Transverse colon (tissue), 4 donors: ENCODE measurements at regions not wholly inside any gene's neighbourhood (a gene's known extent, or its start where the extent isn't known, plus 50 kb on each side); places are given as distances from the start of the nearest gene placed in this dataset.
"Not testable (repeated sequence)": the region's sequence is repeated elsewhere in the genome, so short reads cannot be mapped to it uniquely, and the experiment has no call there.

ENCODE experiments used
- DNase-seq: peaks from one replicate; pipeline ENCODE4 v3.0.0-alpha.2; 2019
- H3K27ac ChIP-seq, 4 donors: fragments of 200-600 bp; sonication (generic); 2 replicates each; pipeline ENCODE4 v1.5.1; 2016 to 2018; ENCODE audit warnings: inconsistent platforms in 4 of 4
- H3K27me3 ChIP-seq: fragments of 200-600 bp; sonication (generic); 2 replicates; pipeline ENCODE4 v1.5.1; 2017; ENCODE audit warnings: inconsistent platforms
- H3K36me3 ChIP-seq, 4 donors: fragments of 200-600 bp; sonication (generic); 2 replicates each; pipeline ENCODE4 v1.5.1; 2017 to 2019; ENCODE audit warnings: inconsistent platforms in 4 of 4
- H3K4me1 ChIP-seq, 4 donors: fragments of 200-600 bp; sonication (generic); 2 replicates each; pipeline ENCODE4 v1.5.1; 2017 to 2020; ENCODE audit warnings: inconsistent platforms in 4 of 4
- H3K4me3 ChIP-seq, 4 donors: fragments of 200-600 bp; sonication (generic); 1 replicate in 1 of 4; 2 replicates in 3 of 4; pipeline versions ENCODE4 v1.5.1 to v1.6.1; 2017 to 2019; ENCODE audit warnings: inconsistent platforms in 4 of 4
- H3K9me3 ChIP-seq, 2 donors: fragments of 200-600 bp; sonication (generic); 2 replicates each; pipeline ENCODE4 v1.5.1; 2017 to 2019; ENCODE audit warnings: inconsistent platforms in 2 of 2
- EP300 ChIP-seq: sonication (generic); formaldehyde crosslinking; IDR thresholded peaks from one replicate; pipeline ENCODE4 v1.6.1; 2017; ENCODE audit warnings: antibody characterized with exemption, low read depth
- POLR2A ChIP-seq: fragments of 450-650 bp; IDR thresholded peaks from one replicate; pipeline ENCODE4 v1.6.1; 2016; ENCODE audit warnings: antibody characterized with exemption, mild to moderate bottlenecking, moderate library complexity
- POLR2AphosphoS5 ChIP-seq, 3 donors: sonication (generic); formaldehyde crosslinking; IDR thresholded peaks; one replicate each; pipeline ENCODE4 v1.6.1; 2016; ENCODE audit warnings: antibody characterized with exemption in 3 of 3
- WGBS, 2 donors: methylation state at CpG; one replicate each; pipeline ENCODE4 v1.1.5; 2018; ENCODE audit warnings: low coverage in 1 of 2; 5-methylcytosine and 5-hydroxymethylcytosine counted together
- in situ Hi-C, 4 donors: fragments of 200-750 bp; cut with MboI; loops; one replicate each; pipeline versions ENCODE4 v1.15.0 to v1.15.1; 2017; ENCODE audit warnings: low sequenced_read_pairs in 3 of 4, low pct_ligation_motif_present in 1 of 4, low pct_unique_long_range_greater_than_20kb in 1 of 4
- intact Hi-C: fragments of 100-400 bp; cut with DNase I; formaldehyde crosslinking; loops from one replicate; pipeline ENCODE4 v1.15.1; 2023; ENCODE audit warnings: low total_unique reads
- TF ChIP-seq, protein P1 (sequence below), 5 experiments: fragments of 200-600 bp in 3 of 5; fragments of 450-650 bp in 2 of 5; sonication (generic) in 3 of 5; IDR thresholded peaks; 1 replicate in 2 of 5; 2 replicates in 3 of 5; pipeline ENCODE4 v1.5.1; 2016 to 2017; ENCODE audit warnings: antibody characterized with exemption in 5 of 5, inconsistent platforms in 3 of 5, mild to moderate bottlenecking in 2 of 5, moderate library complexity in 1 of 5

DNA sequence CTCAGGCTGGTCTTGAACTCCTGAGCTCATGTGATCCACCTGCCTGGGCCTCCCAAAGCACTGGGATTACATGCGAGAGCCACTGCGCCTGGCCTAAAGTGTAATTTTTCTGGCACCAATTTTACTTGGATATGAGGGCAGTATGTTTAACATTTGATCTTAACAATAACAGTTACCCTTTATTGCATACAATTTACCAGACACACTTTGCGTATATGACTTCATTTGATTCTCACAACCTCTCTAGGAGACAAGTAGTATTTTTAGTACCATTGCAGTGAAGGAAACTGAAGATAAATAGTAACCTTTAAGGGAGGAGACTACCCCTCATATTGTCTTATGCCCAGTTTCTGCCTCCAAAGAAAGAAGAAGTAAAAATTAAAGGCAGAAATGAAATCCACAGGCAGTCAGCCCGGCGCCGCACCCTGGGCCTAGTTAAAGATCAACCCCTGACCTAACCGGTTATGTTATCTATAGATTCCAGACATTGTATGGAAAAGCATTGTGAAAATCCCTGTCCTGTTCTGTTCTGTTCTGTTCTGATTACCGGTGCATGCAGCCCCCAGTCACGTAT is 54.0 kb downstream of the CYP26A1 start:
- 48 to 83% methylated on average over 3 to 9 of the region's 9 CpGs for WGBS, 2 donors
- in situ Hi-C loops, H3K36me3 ChIP-seq, intact Hi-C loops, H3K9me3 ChIP-seq, H3K4me3 ChIP-seq, H3K27me3 ChIP-seq: not testable (repeated sequence)
- TF ChIP-seq POLR2AphosphoS5 (IDR thresholded peaks at IDR 0.05), result peak in 1 of 3 donors; percentile 42
- peaks cover 0 to 30% (median 9%) of the 10 kb centered on the region in 4 donors for H3K4me1 ChIP-seq
- H3K27ac ChIP-seq, result peak overlapping the region; percentile 62 to 83 (median 76)
- peak; percentile 79 for DNase-seq

GRCh38 chr10:93131986-93132385 is 58.3 kb downstream of the CYP26A1 start:
- TF ChIP-seq POLR2A, result no peak
- no peak for TF ChIP-seq EP300
- TF ChIP-seq, protein P1, sequence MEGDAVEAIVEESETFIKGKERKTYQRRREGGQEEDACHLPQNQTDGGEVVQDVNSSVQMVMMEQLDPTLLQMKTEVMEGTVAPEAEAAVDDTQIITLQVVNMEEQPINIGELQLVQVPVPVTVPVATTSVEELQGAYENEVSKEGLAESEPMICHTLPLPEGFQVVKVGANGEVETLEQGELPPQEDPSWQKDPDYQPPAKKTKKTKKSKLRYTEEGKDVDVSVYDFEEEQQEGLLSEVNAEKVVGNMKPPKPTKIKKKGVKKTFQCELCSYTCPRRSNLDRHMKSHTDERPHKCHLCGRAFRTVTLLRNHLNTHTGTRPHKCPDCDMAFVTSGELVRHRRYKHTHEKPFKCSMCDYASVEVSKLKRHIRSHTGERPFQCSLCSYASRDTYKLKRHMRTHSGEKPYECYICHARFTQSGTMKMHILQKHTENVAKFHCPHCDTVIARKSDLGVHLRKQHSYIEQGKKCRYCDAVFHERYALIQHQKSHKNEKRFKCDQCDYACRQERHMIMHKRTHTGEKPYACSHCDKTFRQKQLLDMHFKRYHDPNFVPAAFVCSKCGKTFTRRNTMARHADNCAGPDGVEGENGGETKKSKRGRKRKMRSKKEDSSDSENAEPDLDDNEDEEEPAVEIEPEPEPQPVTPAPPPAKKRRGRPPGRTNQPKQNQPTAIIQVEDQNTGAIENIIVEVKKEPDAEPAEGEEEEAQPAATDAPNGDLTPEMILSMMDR (IDR thresholded peaks at IDR 0.05), result no peak
- TF ChIP-seq POLR2AphosphoS5 (IDR thresholded peaks at IDR 0.05), result no peak
- intact Hi-C loops (no loop called here), in situ Hi-C loops (no loop called here)
- Histone ChIP-seq H3K27me3 (no peaks in the 10 kb centered on the region), H3K27ac (no peak overlapping the region), H3K4me3 (no peak overlapping the region), H3K36me3 (no peaks in the 10 kb centered on the region), H3K4me1 (peaks cover 0 to 14% (median 9%) of the 10 kb centered on the region in 4 donors), H3K9me3 (peaks cover under 1 to 6% of the 10 kb centered on the region in 2 donors)
- DNase-seq, result peak; percentile 18
- WGBS, 2 donors, result 31 to 45% methylated on average over 4 to 6 of the region's 6 CpGs

DNA sequence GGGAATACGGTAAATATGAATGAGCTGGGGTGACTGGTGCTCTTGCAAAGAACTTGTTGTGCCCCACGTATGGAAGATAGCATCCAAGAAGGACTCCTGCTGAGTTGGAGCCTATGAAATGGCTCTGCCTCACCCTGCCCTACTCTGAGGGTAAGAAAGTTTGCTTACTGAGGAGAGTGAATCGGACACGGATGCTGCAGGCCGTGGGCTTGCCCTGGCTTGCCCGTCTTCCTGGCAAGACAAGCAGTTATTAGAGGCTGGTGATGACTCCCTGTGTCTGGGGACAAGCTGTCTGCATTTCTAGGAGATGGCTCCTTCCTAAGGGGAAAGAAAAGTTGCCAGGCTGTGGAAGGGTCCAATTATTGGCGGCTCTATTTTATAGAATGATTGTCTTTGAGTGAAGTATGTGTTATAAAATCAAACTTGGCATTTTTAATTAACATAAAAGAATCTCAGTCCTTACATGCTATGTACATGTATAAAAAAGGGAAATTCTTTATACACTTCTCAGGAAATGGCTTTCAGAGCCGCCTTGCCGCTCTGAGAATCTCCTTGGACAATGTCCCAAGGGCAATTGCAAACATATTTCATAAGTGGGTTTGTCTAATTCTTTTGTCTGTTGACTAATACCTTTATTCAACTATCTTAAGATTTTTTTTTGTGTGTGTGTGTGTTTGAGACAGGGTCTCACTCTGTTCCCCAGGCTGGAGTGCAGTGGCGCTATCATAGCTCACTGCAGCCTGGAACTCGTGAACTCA is 64.6 kb downstream of the CYP26A1 start:
- Histone ChIP-seq H3K27me3 (no peaks in the 10 kb centered on the region), H3K9me3 (no peaks in the 10 kb centered on the region), H3K4me3 (no peak overlapping the region), H3K27ac (no peak overlapping the region), H3K36me3 (no peaks in the 10 kb centered on the region), H3K4me1 (no peaks in the 10 kb centered on the region)
- intact Hi-C loops, result no loop called here
- no peak for DNase-seq
- 85 to 90% methylated on average over 10 to 11 of the region's 11 CpGs for WGBS, 2 donors
- in situ Hi-C loops, result no loop called here
- TF ChIP-seq POLR2AphosphoS5 (IDR thresholded peaks at IDR 0.05) (no peak), EP300 (no peak), POLR2A (no peak)
- TF ChIP-seq, protein P1 (IDR thresholded peaks at IDR 0.05), result no peak

- intact Hi-C loops, result no loop called here
Observed at GRCh38 chr10:93139059-93139655, 65.5 kb downstream of the CYP26A1 start.

More at GRCh38 chr10:93139059-93139655, 65.5 kb downstream of the CYP26A1 start:
- no peak overlapping the region for H3K27ac ChIP-seq
- in situ Hi-C loops, result no loop called here
- no peaks in the 10 kb centered on the region for H3K4me1 ChIP-seq
- H3K9me3 ChIP-seq, result no peaks in the 10 kb centered on the region
- no peaks in the 10 kb centered on the region for H3K27me3 ChIP-seq
- H3K36me3 ChIP-seq, result no peaks in the 10 kb centered on the region
- DNase-seq, result no peak
- no peak overlapping the region for H3K4me3 ChIP-seq
- TF ChIP-seq EP300 (no peak), POLR2AphosphoS5 (IDR thresholded peaks at IDR 0.05) (no peak), POLR2A (no peak)
- TF ChIP-seq, protein P1 (IDR thresholded peaks at IDR 0.05), result no peak
- 60 to 80% methylated on average over 2 to 5 of the region's 5 CpGs for whole genome bisulfite sequencing, 2 donors
